ENCODE measurements at regions not wholly inside any gene's neighbourhood (a gene's known extent, or its start where the extent isn't known, plus 50 kb on each side); places are given as distances from the start of the nearest gene placed in this dataset.

GRCh38 chr4:42331914-42332368 is 65.3 kb upstream of the SHISA3 start:
- DNase-seq: no peak

GRCh38 chr4:42339935-42340406 is 57.3 kb upstream of the SHISA3 start:
- DNase-seq: no peak

- no peak for DNase-seq
Measured at GRCh38 chr4:42341518-42342026, 55.7 kb upstream of the SHISA3 start.

GRCh38 chr4:42342459-42342858 is 54.8 kb upstream of the SHISA3 start:
- no peak for DNase-seq

- DNase-seq: no peak
Measured at GRCh38 chr4:42344309-42344708, 53.0 kb upstream of the SHISA3 start.

- no peak for DNase-seq
Measured at GRCh38 chr4:42344749-42345148, 52.5 kb upstream of the SHISA3 start.

- DNase-seq: no peak
Measured at GRCh38 chr4:42345962-42346544, 51.2 kb upstream of the SHISA3 start.

- DNase-seq: no peak
Measured at GRCh38 chr4:42347076-42347475, 50.2 kb upstream of the SHISA3 start.
